GM18951 (cell line): ENCODE measurements at regions not wholly inside any gene's neighbourhood (a gene's known extent, or its start where the extent isn't known, plus 50 kb on each side); places are given as distances from the start of the nearest gene placed in this dataset.
"Not testable (repeated sequence)": the region's sequence is repeated elsewhere in the genome, so short reads cannot be mapped to it uniquely, and the experiment has no call there.

Experiments used
- POLR2A ChIP-seq: IDR thresholded peaks from 4 replicates; pipeline ENCODE4 v1.6.1; 2011; ENCODE audit warnings: mild to moderate bottlenecking; ENCODE audit not compliant: insufficient read length, insufficient read depth; ENCODE audit errors: extremely low read depth
- in situ Hi-C: fragments of 300-500 bp; cut with MboI; formaldehyde crosslinking; loops from one replicate; pipeline ENCODE4 v1.12.0; 2022; ENCODE audit warnings: low sequenced_read_pairs, mixed read lengths, inconsistent platforms; ENCODE audit not compliant: unreplicated experiment

DNA sequence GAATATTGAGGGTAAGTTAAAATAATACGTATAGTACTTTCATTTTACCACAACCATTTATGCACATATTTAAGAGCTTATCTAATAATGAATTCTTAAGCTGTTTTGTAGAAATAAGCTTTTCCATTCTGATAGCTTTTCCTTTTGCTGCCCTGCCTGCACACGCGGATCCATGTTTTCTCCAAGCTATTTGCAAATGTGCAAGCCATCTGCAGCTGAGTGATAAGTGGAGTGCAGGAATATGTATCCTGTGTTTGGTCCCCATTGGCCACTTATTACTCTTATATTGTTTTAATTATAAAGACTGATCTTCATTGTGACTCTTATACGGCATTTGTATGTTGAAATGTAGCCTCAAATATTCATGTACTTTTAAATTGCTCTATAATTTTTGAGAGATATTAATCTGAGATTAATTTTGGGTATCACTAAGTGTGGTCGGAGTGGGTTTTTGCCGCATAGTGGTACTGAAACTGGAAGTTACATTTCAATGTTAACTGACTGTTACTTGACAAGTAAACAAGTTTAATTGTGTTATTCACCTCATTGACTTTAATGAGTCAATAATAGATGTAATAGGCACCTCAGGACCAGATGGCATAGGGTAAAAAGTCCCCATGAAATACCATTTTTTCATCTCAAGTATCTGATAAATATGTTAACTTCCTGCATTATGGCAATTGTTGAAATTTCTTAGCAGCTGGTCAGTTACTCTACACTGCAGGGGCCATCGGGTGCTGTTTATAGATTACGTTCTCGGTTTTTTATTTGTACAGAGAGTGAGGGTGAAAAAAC lies 1567.4 kb downstream of the EFNB2 start:
- no peak for TF ChIP-seq POLR2A
- in situ Hi-C loops, result no loop called here

DNA sequence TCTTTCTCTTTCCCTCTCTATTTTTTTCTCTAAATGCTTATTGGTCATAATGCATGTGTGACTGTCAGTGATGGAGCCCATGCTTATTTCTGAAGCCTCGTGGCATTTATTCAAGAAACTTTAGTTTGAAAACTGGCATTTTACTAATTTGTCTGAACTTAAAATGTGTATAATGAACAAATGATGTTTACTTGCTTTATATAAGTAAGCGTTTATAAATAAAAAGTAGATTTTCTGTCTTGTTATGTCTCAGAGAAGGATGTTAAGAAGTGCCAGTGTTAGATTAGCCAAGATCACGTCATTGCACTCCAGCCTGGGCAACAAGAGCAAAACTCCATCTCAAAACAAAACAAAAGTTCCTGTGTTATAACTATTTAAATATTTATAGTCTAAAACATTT lies 1568.1 kb downstream of the EFNB2 start:
- in situ Hi-C loops, result no loop called here
- TF ChIP-seq POLR2A, result no peak

- in situ Hi-C loops, result no loop called here
- TF ChIP-seq POLR2A, result no peak
Measured at GRCh38 chr13:104962411-104962810, 1573.1 kb downstream of the EFNB2 start.

- TF ChIP-seq POLR2A, result no peak
- in situ Hi-C loops, result no loop called here
Measured at GRCh38 chr13:104961246-104961645, 1574.2 kb downstream of the EFNB2 start.

DNA sequence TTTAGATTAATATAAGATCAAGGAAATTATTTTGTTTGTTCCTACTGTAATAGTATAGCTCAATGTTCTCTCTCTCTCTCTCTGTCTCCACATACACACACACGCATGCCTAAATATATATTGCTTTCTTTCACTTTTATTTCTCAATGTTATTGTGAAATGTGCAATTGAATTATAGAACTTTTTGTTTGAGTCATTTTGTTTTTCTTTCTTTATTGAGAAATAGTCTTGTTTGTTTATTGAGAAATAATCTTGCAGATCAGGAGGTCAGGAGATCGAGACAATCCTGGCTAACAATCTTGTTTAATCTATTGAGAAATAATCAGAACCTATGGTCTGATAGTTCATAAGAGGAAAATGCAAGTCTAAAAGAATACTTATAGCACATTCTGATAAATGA lies 1581.3 kb downstream of the EFNB2 start:
- in situ Hi-C loops, result no loop called here
- TF ChIP-seq POLR2A, result no peak

GRCh38 chr13:104953588-104953987 lies 1581.9 kb downstream of the EFNB2 start:
- TF ChIP-seq POLR2A, result no peak
- in situ Hi-C loops, result no loop called here

GRCh38 chr13:104949840-104950740 lies 1585.4 kb downstream of the EFNB2 start:
- TF ChIP-seq POLR2A, result no peak
- in situ Hi-C loops, result no loop called here

- in situ Hi-C loops, result no loop called here
- no peak for TF ChIP-seq POLR2A
Measured at GRCh38 chr13:104944176-104944575, 1591.3 kb downstream of the EFNB2 start.

DNA sequence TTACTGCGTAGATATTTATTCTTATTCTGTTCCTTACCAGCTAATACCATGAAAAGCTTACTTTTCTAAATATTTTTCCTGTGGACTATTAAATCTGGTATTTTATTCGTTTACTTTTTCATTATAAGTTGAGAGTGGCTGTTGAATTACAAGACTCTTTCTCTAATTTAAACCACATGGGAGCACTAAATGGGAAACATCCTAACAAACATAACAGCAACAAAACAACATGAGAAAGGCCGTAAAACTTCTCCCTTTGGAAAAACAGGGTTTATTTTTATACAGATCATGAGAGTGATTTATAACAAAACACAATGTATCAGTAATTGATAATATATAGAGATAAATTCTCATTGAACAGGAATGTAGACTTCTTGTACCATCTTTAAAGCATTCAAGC lies 1592.1 kb downstream of the EFNB2 start:
- TF ChIP-seq POLR2A, result no peak
- in situ Hi-C loops, result no loop called here

DNA sequence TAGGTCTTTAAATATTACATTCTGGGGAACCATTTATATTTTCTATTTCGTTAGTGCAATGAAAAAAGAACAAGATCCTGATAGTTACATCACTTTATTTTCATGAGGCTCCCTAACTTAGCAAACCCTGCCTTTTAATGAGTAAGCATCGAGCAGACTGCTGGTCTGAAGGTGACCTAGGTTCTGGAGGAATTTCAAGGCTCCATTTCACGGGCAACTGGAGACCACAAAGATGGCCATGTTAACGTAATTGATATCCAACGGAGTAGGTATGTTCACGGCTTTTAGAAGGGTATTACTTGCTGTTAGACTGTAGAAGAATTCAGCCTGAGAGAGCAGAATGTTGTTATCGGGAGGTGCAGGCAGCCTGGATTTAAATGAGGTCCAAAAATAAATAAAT lies 1597.6 kb downstream of the EFNB2 start:
- in situ Hi-C loops, result no loop called here
- TF ChIP-seq POLR2A, result no peak

- in situ Hi-C loops, result no loop called here
- no peak for TF ChIP-seq POLR2A
Measured at GRCh38 chr13:104936304-104936703, 1599.2 kb downstream of the EFNB2 start.

DNA sequence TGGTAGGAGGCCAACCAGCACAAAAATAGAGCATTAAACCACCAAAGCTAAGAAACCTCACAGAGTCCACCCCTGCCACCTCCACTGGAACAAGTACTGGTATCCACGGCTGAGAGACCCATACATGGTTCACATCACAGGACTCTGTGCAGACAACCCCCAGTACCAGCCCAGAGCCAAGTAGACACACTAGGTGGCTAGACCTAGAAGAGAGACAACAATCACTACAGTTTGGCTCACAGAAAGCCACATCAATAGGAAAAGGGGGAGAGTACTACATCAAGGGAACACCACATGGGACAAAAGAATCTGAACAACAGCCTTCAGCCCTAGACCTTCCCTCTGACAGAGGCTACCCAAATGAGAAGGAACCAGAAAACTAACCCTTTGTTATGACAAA lies 1614.9 kb downstream of the EFNB2 start:
- in situ Hi-C loops, result not testable (repeated sequence)

DNA sequence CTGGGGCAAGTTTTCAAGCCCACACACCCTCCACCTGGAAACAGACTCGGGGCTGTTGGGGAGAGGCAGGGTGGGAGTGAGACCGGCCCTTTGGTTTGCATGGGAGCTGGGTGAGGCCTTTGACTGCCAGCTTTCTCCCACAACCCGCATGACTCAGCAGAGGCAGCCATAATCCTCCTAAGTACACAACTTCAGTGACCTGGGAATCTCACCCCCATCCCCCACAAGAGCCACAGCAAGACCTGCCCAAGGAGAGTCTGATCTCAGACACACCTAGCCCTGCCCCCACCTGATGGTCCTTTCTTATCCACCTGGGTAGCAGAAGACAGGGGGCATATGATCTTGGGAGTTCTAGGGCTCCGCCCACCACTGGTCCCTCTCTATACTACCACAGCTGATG lies 1615.4 kb downstream of the EFNB2 start:
- in situ Hi-C loops, result no loop called here
- no peak for TF ChIP-seq POLR2A
